Esophagus (tissue), 2 donors: ENCODE measurements at regions not wholly inside any gene's neighbourhood (a gene's known extent, or its start where the extent isn't known, plus 50 kb on each side); places are given as distances from the start of the nearest gene placed in this dataset.

Experiments
- H3K27ac ChIP-seq, 2 donors: one replicate each; pipeline ENCODE4 v1.5.1; 2013; ENCODE audit warnings: low read depth in 2 of 2, mild to moderate bottlenecking in 2 of 2, inconsistent platforms in 1 of 2, low read length in 1 of 2, moderate library complexity in 1 of 2
- H3K27me3 ChIP-seq, 2 donors: one replicate each; pipeline ENCODE4 v1.6.1; 2013; ENCODE audit warnings: low read length in 2 of 2, control low read depth in 1 of 2, mild to moderate bottlenecking in 1 of 2; ENCODE audit not compliant: insufficient read depth in 2 of 2, control insufficient read depth in 1 of 2
- H3K36me3 ChIP-seq, 2 donors: one replicate each; pipeline ENCODE4 v1.6.1; 2013; ENCODE audit warnings: low read length in 1 of 2; ENCODE audit not compliant: control insufficient read depth in 2 of 2, insufficient read depth in 2 of 2
- H3K4me1 ChIP-seq, 2 donors: one replicate each; pipeline ENCODE4 v1.6.1; 2013; ENCODE audit warnings: low read length in 1 of 2; ENCODE audit not compliant: control insufficient read depth in 2 of 2, insufficient read depth in 2 of 2
- H3K4me3 ChIP-seq, 2 donors: one replicate each; pipeline ENCODE4 v1.5.1; 2013; ENCODE audit warnings: low read length in 2 of 2, mild to moderate bottlenecking in 2 of 2, low read depth in 1 of 2, moderate library complexity in 1 of 2
- H3K9me3 ChIP-seq, 2 donors: one replicate each; pipeline ENCODE4 v1.6.1; 2013; ENCODE audit warnings: mild to moderate bottlenecking in 2 of 2, low read depth in 1 of 2, low read length in 1 of 2, moderate library complexity in 1 of 2; ENCODE audit not compliant: control insufficient read depth in 2 of 2, insufficient read depth in 1 of 2
- WGBS, 2 donors: extraction: QIAGEN DNeasy Blood & Tissue Kit; methylation state at CpG; one replicate each; pipeline ENCODE4 v1.1.7; 2013; 5-methylcytosine and 5-hydroxymethylcytosine counted together
- donor health status: healthy with polysubstance abuse.
- donor health status: Bipolar disorder and iron deficiency.

- 71 to 85% methylated on average over 1 of the region's 1 CpG for WGBS, 2 donors
- Histone ChIP-seq H3K4me1 (no peaks in the 10 kb centered on the region), H3K27me3 (no peaks in the 10 kb centered on the region), H3K9me3 (no peaks in the 10 kb centered on the region), H3K4me3 (no peak overlapping the region), H3K36me3 (no peaks in the 10 kb centered on the region), H3K27ac (no peak overlapping the region)
Measured at GRCh38 chr1:186564582-186564981, 103.7 kb upstream of the PDC start.

DNA sequence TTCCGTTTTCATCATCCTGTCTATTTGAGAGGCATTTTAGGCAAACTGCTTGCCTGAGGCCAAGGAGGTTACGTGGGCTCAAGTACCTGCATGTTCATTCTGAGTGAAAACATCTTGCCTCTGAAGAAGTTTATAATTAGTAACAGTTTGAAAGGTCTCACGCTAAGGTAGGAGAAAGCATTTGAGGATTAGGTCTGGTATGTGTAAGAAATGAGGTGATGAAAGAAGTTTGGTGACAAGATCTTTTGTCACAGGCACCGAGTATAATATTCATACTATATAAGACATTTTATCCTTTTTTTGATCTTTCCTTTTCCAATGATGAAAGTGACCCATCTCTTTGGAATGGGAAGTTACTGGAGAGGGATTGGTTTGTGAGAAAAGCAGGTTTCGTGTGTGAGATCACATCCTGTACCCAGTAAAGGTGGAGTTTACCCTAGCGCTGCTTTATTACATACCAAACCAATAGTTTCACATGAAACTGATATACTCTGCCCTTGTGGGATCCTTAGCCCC lies 98.7 kb upstream of the PDC start:
- no peak overlapping the region for H3K4me3 ChIP-seq
- H3K9me3 ChIP-seq, result no peaks in the 10 kb centered on the region
- no peaks in the 10 kb centered on the region for H3K4me1 ChIP-seq
- H3K27ac ChIP-seq, result no peak overlapping the region
- no peaks in the 10 kb centered on the region for H3K36me3 ChIP-seq
- H3K27me3 ChIP-seq, result no peaks in the 10 kb centered on the region
- 45 to 52% methylated on average over 6 of the region's 6 CpGs for WGBS, 2 donors

- Histone ChIP-seq H3K36me3 (no peaks in the 10 kb centered on the region), H3K27ac (no peak overlapping the region), H3K4me3 (no peak overlapping the region), H3K4me1 (no peaks in the 10 kb centered on the region), H3K9me3 (no peaks in the 10 kb centered on the region), H3K27me3 (no peaks in the 10 kb centered on the region)
- WGBS, 2 donors, result 71 to 73% methylated on average over 2 of the region's 2 CpGs
Measured at GRCh38 chr1:186557147-186557777, 96.3 kb upstream of the PDC start.

DNA sequence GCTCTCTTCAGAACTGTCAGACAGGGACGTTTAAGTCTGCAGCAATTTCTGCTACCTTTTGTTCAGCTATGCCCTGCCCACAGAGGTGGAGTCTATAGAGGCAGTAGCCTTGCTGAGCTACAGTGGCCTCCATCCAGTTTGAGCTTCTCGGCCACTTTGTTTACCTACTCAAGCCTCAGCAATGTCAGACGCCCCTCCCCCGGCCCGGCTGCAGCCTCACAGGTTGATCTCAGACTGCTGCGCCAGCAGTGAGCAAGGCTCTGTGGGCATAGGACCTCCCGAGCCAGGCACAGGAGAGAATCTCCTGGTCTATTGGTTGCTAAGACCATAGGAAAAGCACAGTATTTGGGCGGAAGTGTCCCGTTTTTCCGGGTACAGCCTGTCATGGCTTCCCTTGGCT lies 89.9 kb upstream of the PDC start:
- no peaks in the 10 kb centered on the region for H3K36me3 ChIP-seq
- WGBS, 2 donors, result 86 to 89% methylated on average over 10 of the region's 10 CpGs
- H3K4me3 ChIP-seq, result no peak overlapping the region
- no peak overlapping the region for H3K27ac ChIP-seq
- H3K4me1 ChIP-seq, result no peaks in the 10 kb centered on the region
- peaks cover 0 to 2% of the 10 kb centered on the region in 2 donors for H3K9me3 ChIP-seq
- H3K27me3 ChIP-seq, result no peaks in the 10 kb centered on the region

GRCh38 chr1:186541003-186541402 lies 80.1 kb upstream of the PDC start:
- Histone ChIP-seq H3K4me1 (no peaks in the 10 kb centered on the region), H3K36me3 (no peaks in the 10 kb centered on the region), H3K27ac (no peak overlapping the region), H3K9me3 (peaks cover 0 to 4% of the 10 kb centered on the region in 2 donors), H3K27me3 (no peaks in the 10 kb centered on the region), H3K4me3 (no peak overlapping the region)
- WGBS, 2 donors, result 94 to 95% methylated on average over 8 of the region's 8 CpGs

DNA sequence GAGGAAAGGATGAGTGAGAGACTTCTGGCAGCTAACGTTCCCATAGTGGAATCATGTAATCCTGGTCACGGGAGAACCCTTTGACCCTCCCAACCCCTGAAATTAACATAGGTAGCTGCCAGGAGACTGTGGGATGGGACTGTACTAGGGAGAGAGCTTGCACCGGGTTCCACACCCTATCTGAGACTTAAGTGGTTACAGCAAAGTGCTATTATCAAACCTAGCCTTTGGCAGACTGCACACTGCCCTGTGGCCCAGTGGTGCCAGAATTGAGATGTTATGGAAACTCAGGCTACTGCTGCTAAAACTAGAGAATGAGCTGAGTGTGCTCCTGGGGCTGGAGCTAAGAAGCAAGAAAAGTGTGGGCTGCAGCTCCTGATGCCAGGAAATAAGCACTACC lies 79.6 kb upstream of the PDC start:
- WGBS, 2 donors, result 82 to 83% methylated on average over 3 of the region's 3 CpGs
- H3K4me1 ChIP-seq, result no peaks in the 10 kb centered on the region
- no peaks in the 10 kb centered on the region for H3K36me3 ChIP-seq
- no peak overlapping the region for H3K4me3 ChIP-seq
- H3K27ac ChIP-seq, result no peak overlapping the region
- H3K27me3 ChIP-seq, result no peaks in the 10 kb centered on the region
- peaks cover 0 to 4% of the 10 kb centered on the region in 2 donors for H3K9me3 ChIP-seq

- no peaks in the 10 kb centered on the region for H3K27me3 ChIP-seq
- peaks cover 0 to 4% of the 10 kb centered on the region in 2 donors for H3K9me3 ChIP-seq
- 87 to 89% methylated on average over 3 of the region's 3 CpGs for WGBS, 2 donors
- no peak overlapping the region for H3K27ac ChIP-seq
- no peaks in the 10 kb centered on the region for H3K4me1 ChIP-seq
- H3K4me3 ChIP-seq, result no peak overlapping the region
- no peaks in the 10 kb centered on the region for H3K36me3 ChIP-seq
Measured at GRCh38 chr1:186536273-186536890, 75.5 kb upstream of the PDC start.

DNA sequence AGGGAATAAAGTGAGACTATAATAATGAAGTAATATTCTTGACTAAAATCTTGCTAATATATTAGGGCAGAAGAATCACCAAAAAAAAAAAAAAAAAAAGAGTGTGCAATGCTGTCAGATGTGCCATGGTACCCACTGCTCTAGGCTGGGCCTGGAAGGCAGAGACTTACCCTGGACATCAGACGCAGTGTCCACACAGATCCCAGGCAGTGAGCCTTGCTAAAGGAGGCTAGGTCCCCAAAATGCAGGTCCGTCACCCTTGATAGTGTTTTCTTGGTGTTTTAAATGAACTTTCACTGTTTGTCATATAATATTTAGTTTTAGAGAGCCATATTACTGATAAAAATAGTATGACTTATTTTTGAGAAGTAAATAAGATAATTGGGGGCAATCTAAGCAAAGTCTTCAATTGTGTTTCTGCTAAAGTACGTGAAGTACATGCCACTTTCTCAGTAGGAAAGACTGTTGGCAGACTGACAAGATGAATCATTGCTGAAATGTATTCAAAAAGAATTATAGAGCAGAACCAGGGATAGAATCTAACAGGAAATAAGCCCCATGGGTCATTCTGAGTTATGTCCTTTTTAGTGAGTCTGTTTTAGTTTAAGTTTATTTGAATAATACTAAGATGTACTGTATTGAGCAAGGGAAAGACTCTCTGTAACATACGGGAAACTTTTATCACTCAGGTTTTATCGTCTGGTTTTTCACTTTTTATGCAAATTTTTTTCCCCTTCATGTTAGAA lies 74.6 kb upstream of the PDC start:
- WGBS, 2 donors, result 42 to 55% methylated on average over 5 of the region's 5 CpGs
- Histone ChIP-seq H3K4me1 (no peaks in the 10 kb centered on the region), H3K27me3 (no peaks in the 10 kb centered on the region), H3K4me3 (no peak overlapping the region), H3K9me3 (no peaks in the 10 kb centered on the region), H3K27ac (no peak overlapping the region), H3K36me3 (no peaks in the 10 kb centered on the region)

DNA sequence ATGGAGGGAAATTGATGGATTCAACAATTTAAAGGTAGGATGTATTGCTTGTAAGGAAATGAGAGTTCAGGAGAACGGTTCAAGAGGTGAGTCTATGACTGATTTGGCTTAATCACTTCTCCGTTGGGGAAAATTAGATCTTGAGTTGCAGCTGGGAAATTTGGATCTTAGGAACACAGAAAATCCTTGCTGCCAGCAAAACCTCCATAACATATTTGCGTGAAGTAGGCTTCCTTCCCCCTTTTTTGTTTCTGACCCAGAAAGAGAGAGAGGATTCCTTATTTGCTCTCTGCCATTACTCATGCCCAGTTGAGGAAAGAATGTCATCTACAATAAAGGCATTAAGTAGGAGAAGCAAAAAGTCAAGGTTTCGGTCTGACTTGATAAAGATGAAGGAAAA lies 73.5 kb upstream of the PDC start:
- no peaks in the 10 kb centered on the region for H3K9me3 ChIP-seq
- H3K27ac ChIP-seq, result no peak overlapping the region
- 71 to 85% methylated on average over 4 of the region's 4 CpGs for WGBS, 2 donors
- H3K4me3 ChIP-seq, result no peak overlapping the region
- H3K4me1 ChIP-seq, result no peaks in the 10 kb centered on the region
- no peaks in the 10 kb centered on the region for H3K36me3 ChIP-seq
- H3K27me3 ChIP-seq, result no peaks in the 10 kb centered on the region
